K562 (cell line): ENCODE measurements at regions not wholly inside any gene's neighbourhood (a gene's known extent, or its start where the extent isn't known, plus 50 kb on each side); places are given as distances from the start of the nearest gene placed in this dataset.
A peak's percentile ranks its signal among the peaks of the same experiment; 100 is the strongest.

ENCODE experiments used
- ASH1L ChIP-seq: fragments of 450-650 bp; IDR thresholded peaks from 2 replicates; pipeline ENCODE4 v1.6.1; 2018; ENCODE audit warnings: borderline replicate concordance, mild to moderate bottlenecking, low read depth; ENCODE audit not compliant: partially characterized antibody
- EGR1 ChIP-seq: fragments of 450-650 bp; conservative IDR thresholded peaks from 2 replicates; pipeline ENCODE4 v1.6.1; 2017; ENCODE audit warnings: mild to moderate bottlenecking
- EP300 ChIP-seq: IDR thresholded peaks from 2 replicates; pipeline ENCODE4 v1.6.1; 2012; ENCODE audit warnings: low read length, improper control_type of control experiment
- EP400 ChIP-seq: fragments of 450-650 bp; IDR thresholded peaks from 2 replicates; pipeline ENCODE4 v1.6.1; 2017; ENCODE audit warnings: antibody characterized with exemption, mild to moderate bottlenecking, moderate library complexity
- JUN ChIP-seq, 2 experiments: sonication (generic) in 1 of 2; formaldehyde crosslinking in 1 of 2; IDR thresholded peaks; 2 replicates each; pipeline versions ENCODE4 v1.6.1 to v1.8.0; 2012 to 2022; ENCODE audit warnings: borderline replicate concordance in 2 of 2, mild to moderate bottlenecking in 2 of 2, improper control_type of control experiment in 1 of 2, low read depth in 1 of 2, low read length in 1 of 2, missing genetic modification reagents in 1 of 2
- PHF20 ChIP-seq: fragments of 450-650 bp; IDR thresholded peaks from 2 replicates; pipeline ENCODE4 v1.6.1; 2018; ENCODE audit not compliant: partially characterized antibody
- TCFL5 ChIP-seq: fragments of 250-450 bp; sonication (Bioruptor Pico); conservative IDR thresholded peaks from 2 replicates; pipeline ENCODE4 v1.6.1; 2021; ENCODE audit warnings: mild to moderate bottlenecking, moderate library complexity, matching md5 sums
- U2AF1 ChIP-seq: fragments of 200-400 bp; formaldehyde crosslinking; optimal IDR thresholded peaks from 2 replicates; pipeline ENCODE3; 2017; ENCODE audit warnings: mild to moderate bottlenecking, low read depth, low read length, moderate library complexity
- ZNF316 ChIP-seq: fragments of 450-650 bp; IDR thresholded peaks from 2 replicates; pipeline ENCODE4 v1.6.1; 2016
- TF ChIP-seq, protein P1 (sequence below), 3 experiments: IDR thresholded peaks in 2 of 3; conservative IDR thresholded peaks in 1 of 3; 2 replicates each; pipeline ENCODE4 v1.5.1; 2011 to 2012; ENCODE audit warnings: low read length in 3 of 3, mild to moderate bottlenecking in 3 of 3, control low read depth in 2 of 3, improper control_type of control experiment in 1 of 3, inconsistent platforms in 1 of 3, low read depth in 1 of 3, mixed read lengths in 1 of 3, moderate library complexity in 1 of 3; ENCODE audit not compliant: insufficient read depth in 2 of 3

DNA sequence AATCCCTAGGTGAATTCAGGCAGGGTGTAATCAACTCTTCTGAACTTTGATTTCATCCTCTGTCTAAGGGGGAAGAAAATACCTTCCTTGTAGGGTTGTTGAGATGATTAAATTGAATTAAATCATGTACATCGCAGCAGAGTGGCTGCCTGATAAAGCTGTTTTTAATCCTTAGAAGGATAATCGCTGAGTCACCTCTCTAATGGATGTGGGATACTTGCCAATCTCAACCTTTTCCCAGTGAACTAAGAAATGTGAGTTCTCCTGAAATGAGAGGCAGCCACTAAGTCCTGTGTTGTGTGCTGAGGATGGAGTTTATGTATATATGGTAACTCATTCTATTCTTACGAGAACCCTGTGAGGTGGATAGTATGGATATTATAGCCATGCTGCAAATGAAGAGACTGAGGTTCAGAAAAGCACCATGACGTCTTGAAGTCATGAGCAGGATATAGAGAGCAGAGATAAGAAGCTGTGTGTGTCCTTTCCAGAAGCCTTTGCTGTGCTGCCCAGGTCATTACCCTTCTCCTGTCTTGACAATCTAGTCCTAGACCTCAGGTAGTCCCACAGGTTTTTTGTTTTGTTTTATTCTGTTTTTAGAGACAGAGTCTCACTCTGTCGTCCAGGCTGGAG lies 93.3 kb downstream of the HNRNPLL start:
- no peak for TF ChIP-seq JUN (IDR thresholded peaks at IDR 0.05; ENCODE audit: borderline replicate concordance, low read depth, low read length)
- TF ChIP-seq JUN (CRISPR knock-in tag; IDR thresholded peaks at IDR 0.05; ENCODE audit: borderline replicate concordance) = no peak
- peak; percentile 96 for TF ChIP-seq ZNF316
- no peak for TF ChIP-seq EGR1
- TF ChIP-seq, protein P1, sequence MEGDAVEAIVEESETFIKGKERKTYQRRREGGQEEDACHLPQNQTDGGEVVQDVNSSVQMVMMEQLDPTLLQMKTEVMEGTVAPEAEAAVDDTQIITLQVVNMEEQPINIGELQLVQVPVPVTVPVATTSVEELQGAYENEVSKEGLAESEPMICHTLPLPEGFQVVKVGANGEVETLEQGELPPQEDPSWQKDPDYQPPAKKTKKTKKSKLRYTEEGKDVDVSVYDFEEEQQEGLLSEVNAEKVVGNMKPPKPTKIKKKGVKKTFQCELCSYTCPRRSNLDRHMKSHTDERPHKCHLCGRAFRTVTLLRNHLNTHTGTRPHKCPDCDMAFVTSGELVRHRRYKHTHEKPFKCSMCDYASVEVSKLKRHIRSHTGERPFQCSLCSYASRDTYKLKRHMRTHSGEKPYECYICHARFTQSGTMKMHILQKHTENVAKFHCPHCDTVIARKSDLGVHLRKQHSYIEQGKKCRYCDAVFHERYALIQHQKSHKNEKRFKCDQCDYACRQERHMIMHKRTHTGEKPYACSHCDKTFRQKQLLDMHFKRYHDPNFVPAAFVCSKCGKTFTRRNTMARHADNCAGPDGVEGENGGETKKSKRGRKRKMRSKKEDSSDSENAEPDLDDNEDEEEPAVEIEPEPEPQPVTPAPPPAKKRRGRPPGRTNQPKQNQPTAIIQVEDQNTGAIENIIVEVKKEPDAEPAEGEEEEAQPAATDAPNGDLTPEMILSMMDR (IDR thresholded peaks at IDR 0.05 in 2 of 3, conservative IDR thresholded peaks at IDR 0.05 in 1 of 3; ENCODE audit: insufficient read depth in 2 of 3, low read depth in 1 of 3, low read length in 3 of 3) = no peak
- TF ChIP-seq TCFL5 = no peak
- TF ChIP-seq EP400 = no peak; the same call in 1 of the 2 replicates
- no peak for TF ChIP-seq PHF20
- TF ChIP-seq ASH1L = no peak
- TF ChIP-seq U2AF1 = no peak
- 0 out of 2 replicates have a peak, but pooled peaks have one; percentile 20 for TF ChIP-seq EP300
